ENCODE measurements at regions not wholly inside any gene's neighbourhood (a gene's known extent, or its start where the extent isn't known, plus 50 kb on each side); places are given as distances from the start of the nearest gene placed in this dataset.

- H3K36me3 ChIP-seq (ENCODE audit: insufficient read depth, low read length), result no peaks in the 10 kb centered on the region
- no peaks in the 10 kb centered on the region for H3K9me3 ChIP-seq (ENCODE audit: low read depth, low read length)
- DNase-seq (ENCODE audit: low read depth, low spot score), result no peak
These were observed 864.3 kb upstream of the AGA start for GRCh38 chr4:178306565-178306964.

DNA sequence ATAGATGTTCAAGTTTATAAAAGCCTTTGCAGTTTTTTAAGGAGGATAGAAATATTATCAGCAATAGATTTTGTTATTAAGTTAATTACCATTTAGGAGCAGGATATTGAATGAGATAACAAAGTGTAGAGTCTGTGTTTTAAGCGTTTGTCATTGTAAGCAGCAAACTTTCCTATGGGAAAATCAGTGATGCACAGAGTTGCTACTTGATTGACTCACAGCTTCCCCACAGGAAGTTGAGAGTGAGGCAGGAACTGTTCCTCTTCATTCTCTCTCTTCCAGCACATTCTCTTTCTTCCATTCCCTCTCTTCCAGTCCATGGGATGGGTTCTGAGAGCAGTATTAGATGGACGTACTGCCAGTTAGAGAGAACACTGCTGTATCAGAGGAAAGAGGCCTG is 867.7 kb upstream of the AGA start:
- Histone ChIP-seq H3K36me3 (ENCODE audit: insufficient read depth, low read length) (no peaks in the 10 kb centered on the region), H3K27ac (no peak overlapping the region), H3K4me3 (no peak overlapping the region), H3K9me3 (ENCODE audit: low read depth, low read length) (no peaks in the 10 kb centered on the region), H3K9ac (ENCODE audit: insufficient read length) (no peak overlapping the region)
- TF ChIP-seq POLR2AphosphoS5 (IDR thresholded peaks at IDR 0.05; ENCODE audit: borderline replicate concordance, low read depth, low read length) (no peak), EZH2 (IDR thresholded peaks at IDR 0.05) (no peak), FOXP2 (optimal IDR thresholded peaks at IDR 0.05; ENCODE audit: control extremely low read depth, extremely low read length, insufficient read depth) (no peak)
- no peak for DNase-seq (ENCODE audit: low read depth, low spot score)

More at GRCh38 chr4:178306565-178306964, 864.3 kb upstream of the AGA start:
- no peak for TF ChIP-seq FOXP2 (optimal IDR thresholded peaks at IDR 0.05; ENCODE audit: control extremely low read depth, extremely low read length, insufficient read depth)
- no peak for TF ChIP-seq POLR2AphosphoS5 (IDR thresholded peaks at IDR 0.05; ENCODE audit: borderline replicate concordance, low read depth, low read length)
- no peak for TF ChIP-seq EZH2 (IDR thresholded peaks at IDR 0.05)
- no peak overlapping the region for H3K4me3 ChIP-seq
- no peak overlapping the region for H3K27ac ChIP-seq
- H3K9ac ChIP-seq (ENCODE audit: insufficient read length), result no peak overlapping the region

DNA sequence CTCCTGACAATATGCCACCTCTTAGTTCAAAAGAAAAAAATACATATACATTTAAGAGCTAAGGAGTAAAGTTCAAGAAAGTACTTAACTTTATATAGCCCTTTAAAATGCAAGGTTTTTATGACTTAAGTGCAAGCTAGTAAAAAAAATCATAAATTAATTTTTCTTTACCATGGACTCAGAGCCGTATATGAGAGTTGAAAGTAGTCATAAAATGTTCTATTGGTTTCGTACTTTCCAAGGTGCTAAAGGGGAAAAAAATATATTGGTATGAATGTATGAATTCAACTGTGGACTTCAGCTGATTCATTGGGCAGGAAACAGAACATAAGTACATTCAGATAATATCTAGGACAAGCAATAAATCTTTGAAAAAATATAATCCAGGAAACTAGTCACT is 869.8 kb upstream of the AGA start:
- Histone ChIP-seq H3K27ac (no peak overlapping the region), H3K4me3 (no peak overlapping the region), H3K9ac (ENCODE audit: insufficient read length) (no peak overlapping the region), H3K36me3 (ENCODE audit: insufficient read depth, low read length) (no peaks in the 10 kb centered on the region), H3K9me3 (ENCODE audit: low read depth, low read length) (no peaks in the 10 kb centered on the region)
- no peak for DNase-seq (ENCODE audit: low read depth, low spot score)
- TF ChIP-seq EZH2 (IDR thresholded peaks at IDR 0.05) (no peak), FOXP2 (optimal IDR thresholded peaks at IDR 0.05; ENCODE audit: control extremely low read depth, extremely low read length, insufficient read depth) (no peak), POLR2AphosphoS5 (IDR thresholded peaks at IDR 0.05; ENCODE audit: borderline replicate concordance, low read depth, low read length) (no peak)

- TF ChIP-seq FOXP2 (optimal IDR thresholded peaks at IDR 0.05; ENCODE audit: control extremely low read depth, extremely low read length, insufficient read depth) (no peak), EZH2 (IDR thresholded peaks at IDR 0.05) (no peak), POLR2AphosphoS5 (IDR thresholded peaks at IDR 0.05; ENCODE audit: borderline replicate concordance, low read depth, low read length) (no peak)
- Histone ChIP-seq H3K4me3 (no peak overlapping the region), H3K36me3 (ENCODE audit: insufficient read depth, low read length) (no peaks in the 10 kb centered on the region), H3K27ac (no peak overlapping the region), H3K9ac (ENCODE audit: insufficient read length) (no peak overlapping the region), H3K9me3 (ENCODE audit: low read depth, low read length) (no peaks in the 10 kb centered on the region)
- no peak for DNase-seq (ENCODE audit: low read depth, low spot score)
These were observed 872.0 kb upstream of the AGA start for GRCh38 chr4:178314287-178314686.

- no peaks in the 10 kb centered on the region for H3K36me3 ChIP-seq (ENCODE audit: insufficient read depth, low read length)
- H3K9me3 ChIP-seq (ENCODE audit: low read depth, low read length), result no peaks in the 10 kb centered on the region
- DNase-seq (ENCODE audit: low read depth, low spot score), result no peak
- no peak overlapping the region for H3K27ac ChIP-seq
- no peak overlapping the region for H3K9ac ChIP-seq (ENCODE audit: insufficient read length)
- TF ChIP-seq EZH2 (IDR thresholded peaks at IDR 0.05), result no peak
- no peak for TF ChIP-seq POLR2AphosphoS5 (IDR thresholded peaks at IDR 0.05; ENCODE audit: borderline replicate concordance, low read depth, low read length)
- TF ChIP-seq FOXP2 (optimal IDR thresholded peaks at IDR 0.05; ENCODE audit: control extremely low read depth, extremely low read length, insufficient read depth), result no peak
- no peak overlapping the region for H3K4me3 ChIP-seq
These were observed 874.0 kb upstream of the AGA start for GRCh38 chr4:178316211-178316610.

GRCh38 chr4:178320003-178320402 is 877.8 kb upstream of the AGA start:
- Histone ChIP-seq H3K36me3 (ENCODE audit: insufficient read depth, low read length) (no peaks in the 10 kb centered on the region), H3K9me3 (ENCODE audit: low read depth, low read length) (no peaks in the 10 kb centered on the region), H3K27ac (no peak overlapping the region), H3K4me3 (no peak overlapping the region), H3K9ac (ENCODE audit: insufficient read length) (no peak overlapping the region)
- TF ChIP-seq EZH2 (IDR thresholded peaks at IDR 0.05), result no peak
- TF ChIP-seq FOXP2 (optimal IDR thresholded peaks at IDR 0.05; ENCODE audit: control extremely low read depth, extremely low read length, insufficient read depth), result no peak
- no peak for TF ChIP-seq POLR2AphosphoS5 (IDR thresholded peaks at IDR 0.05; ENCODE audit: borderline replicate concordance, low read depth, low read length)
- no peak for DNase-seq (ENCODE audit: low read depth, low spot score)

- Histone ChIP-seq H3K9me3 (ENCODE audit: low read depth, low read length) (no peaks in the 10 kb centered on the region), H3K27ac (no peak overlapping the region), H3K36me3 (ENCODE audit: insufficient read depth, low read length) (no peaks in the 10 kb centered on the region), H3K4me3 (no peak overlapping the region), H3K9ac (ENCODE audit: insufficient read length) (no peak overlapping the region)
- DNase-seq (ENCODE audit: low read depth, low spot score), result no peak
- no peak for TF ChIP-seq EZH2 (IDR thresholded peaks at IDR 0.05)
- TF ChIP-seq FOXP2 (optimal IDR thresholded peaks at IDR 0.05; ENCODE audit: control extremely low read depth, extremely low read length, insufficient read depth), result no peak
- TF ChIP-seq POLR2AphosphoS5 (IDR thresholded peaks at IDR 0.05; ENCODE audit: borderline replicate concordance, low read depth, low read length), result no peak
These were observed 880.4 kb upstream of the AGA start for GRCh38 chr4:178322524-178323183.

GRCh38 chr4:178329226-178329872 is 887.1 kb upstream of the AGA start:
- no peaks in the 10 kb centered on the region for H3K36me3 ChIP-seq (ENCODE audit: insufficient read depth, low read length)
- DNase-seq (ENCODE audit: low read depth, low spot score), result no peak
- no peak overlapping the region for H3K4me3 ChIP-seq
- TF ChIP-seq POLR2AphosphoS5 (IDR thresholded peaks at IDR 0.05; ENCODE audit: borderline replicate concordance, low read depth, low read length) (no peak), EZH2 (IDR thresholded peaks at IDR 0.05) (no peak), FOXP2 (optimal IDR thresholded peaks at IDR 0.05; ENCODE audit: control extremely low read depth, extremely low read length, insufficient read depth) (no peak)
- no peaks in the 10 kb centered on the region for H3K9me3 ChIP-seq (ENCODE audit: low read depth, low read length)
- H3K27ac ChIP-seq, result no peak overlapping the region
- no peak overlapping the region for H3K9ac ChIP-seq (ENCODE audit: insufficient read length)
